SK-N-SH (cell line): ENCODE measurements at regions not wholly inside any gene's neighbourhood (a gene's known extent, or its start where the extent isn't known, plus 50 kb on each side); places are given as distances from the start of the nearest gene placed in this dataset.
A peak's percentile ranks its signal among the peaks of the same experiment; 100 is the strongest.

Experiments used
- CTCF ChIA-PET: fragments of 300-600, 350-600 bp; formaldehyde crosslinking; extraction: SDS; loops from one replicate; lab custom pipeline; 2021; lab: Yijun Ruan, JAX
- POLR2A ChIA-PET: fragments of 350-600 bp; sonication (Branson Sonifier 250); formaldehyde crosslinking; extraction: SDS; loops from one replicate; lab custom pipeline; 2020; ENCODE audit warnings: antibody characterized with exemption, inconsistent platforms; lab: Yijun Ruan, JAX
- DNase-seq: peaks from one replicate; pipeline ENCODE4 v3.0.0; 2012
- H2AFZ ChIP-seq: fragments of 200-600 bp; sonication (generic); 2 replicates; pipeline ENCODE4 v1.8.1; 2016; ENCODE audit warnings: antibody characterized with exemption, mild to moderate bottlenecking, low read depth
- H3F3A ChIP-seq: fragments of 200-600 bp; sonication (generic); replicated peaks from 2 replicates; pipeline ENCODE3; 2016; ENCODE audit warnings: antibody characterized with exemption, mild to moderate bottlenecking; ENCODE audit not compliant: insufficient read depth
- H3K27ac ChIP-seq, 2 experiments: fragments of 200-500 bp in 1 of 2; fragments of 200-600 bp in 1 of 2; sonication (Bioruptor generic) in 1 of 2; sonication (generic), shearing (Covaris generic) in 1 of 2; 2 replicates each; pipeline versions ENCODE4 v1.5.1 to v1.6.1; 2014 to 2016; ENCODE audit warnings: low read depth in 2 of 2, inconsistent platforms in 1 of 2, low read length in 1 of 2, mild to moderate bottlenecking in 1 of 2, mixed read lengths in 1 of 2
- H3K27me3 ChIP-seq: fragments of 200-600 bp; sonication (generic), shearing (Covaris generic); 2 replicates; pipeline ENCODE4 v1.6.1; 2016; ENCODE audit warnings: mixed run types; ENCODE audit not compliant: insufficient read depth
- H3K36me3 ChIP-seq, 2 experiments: fragments of 200-500 bp in 1 of 2; fragments of 200-600 bp in 1 of 2; sonication (Bioruptor generic) in 1 of 2; sonication (generic) in 1 of 2; replicated peaks in 1 of 2; 2 replicates each; pipeline versions ENCODE3 to v1.5.1; 2014 to 2016; ENCODE audit warnings: low read length in 1 of 2, mild to moderate bottlenecking in 1 of 2; ENCODE audit not compliant: insufficient read depth in 2 of 2, control insufficient read depth in 1 of 2
- H3K4me1 ChIP-seq, 2 experiments: fragments of 200-500 bp in 1 of 2; fragments of 200-600 bp in 1 of 2; sonication (Bioruptor generic) in 1 of 2; sonication (generic), shearing (Covaris generic) in 1 of 2; 2 replicates each; pipeline versions ENCODE4 v1.5.1 to v1.6.1; 2014 to 2016; ENCODE audit warnings: low read depth in 1 of 2, low read length in 1 of 2, mixed run types in 1 of 2; ENCODE audit not compliant: insufficient read depth in 2 of 2, control insufficient read depth in 1 of 2
- H3K4me2 ChIP-seq: fragments of 200-600 bp; sonication (generic), shearing (Covaris generic); 2 replicates; pipeline ENCODE4 v1.6.1; 2017; ENCODE audit warnings: mixed run types
- H3K4me3 ChIP-seq, 2 experiments: fragments of 200-500 bp in 1 of 2; fragments of 200-600 bp in 1 of 2; sonication (Bioruptor generic) in 1 of 2; sonication (generic), shearing (Covaris generic) in 1 of 2; 2 replicates each; pipeline versions ENCODE4 v1.5.1 to v1.8.1; 2014 to 2016; ENCODE audit warnings: low read depth in 2 of 2, inconsistent platforms in 1 of 2, low read length in 1 of 2, mild to moderate bottlenecking in 1 of 2, mixed read lengths in 1 of 2, moderate library complexity in 1 of 2
- H3K79me2 ChIP-seq: fragments of 200-600 bp; sonication (generic); 2 replicates; pipeline ENCODE4 v1.8.1; 2017; ENCODE audit warnings: mild to moderate bottlenecking; ENCODE audit not compliant: insufficient read depth
- H3K9ac ChIP-seq: fragments of 200-600 bp; sonication (generic); 2 replicates; pipeline ENCODE4 v1.6.1; 2017; ENCODE audit warnings: mixed run types
- H3K9me2 ChIP-seq: fragments of 200-600 bp; sonication (generic); 2 replicates; pipeline ENCODE4 v1.6.1; 2017; ENCODE audit warnings: mixed run types
- H3K9me3 ChIP-seq: fragments of 200-600 bp; sonication (generic); 2 replicates; pipeline ENCODE4 v1.6.1; 2017; ENCODE audit warnings: mixed run types, mild to moderate bottlenecking, moderate library complexity
- H4K20me1 ChIP-seq: fragments of 200-600 bp; sonication (generic); 2 replicates; pipeline ENCODE4 v1.6.1; 2017; ENCODE audit warnings: mild to moderate bottlenecking, mixed run types; ENCODE audit not compliant: insufficient read depth
- EZH2phosphoT487 ChIP-seq: fragments of 200-600 bp; sonication (generic); IDR thresholded peaks from 2 replicates; pipeline ENCODE4 v1.6.1; 2017; ENCODE audit warnings: low read depth, mixed run types, mild to moderate bottlenecking, antibody characterized with exemption, moderate library complexity, borderline replicate concordance
- GATA2 ChIP-seq: sonication (generic); formaldehyde crosslinking; IDR thresholded peaks from 2 replicates; pipeline ENCODE4 v1.5.0; 2020; ENCODE audit warnings: mild to moderate bottlenecking, missing genetic modification reagents
- MAX ChIP-seq: IDR thresholded peaks from 2 replicates; pipeline ENCODE4 v1.4.0; 2012; ENCODE audit warnings: low read depth
- POLR2AphosphoS5 ChIP-seq: IDR thresholded peaks from 2 replicates; pipeline ENCODE4 v1.6.1; 2012; ENCODE audit warnings: low read depth, low read length
- RFX5 ChIP-seq: IDR thresholded peaks from 2 replicates; pipeline ENCODE4 v1.6.1; 2012; ENCODE audit warnings: mild to moderate bottlenecking, improper control_type of control experiment, low read length
- SMC3 ChIP-seq: IDR thresholded peaks from 2 replicates; pipeline ENCODE4 v1.6.1; 2012; ENCODE audit warnings: low read depth, low read length, improper control_type of control experiment
- USF1 ChIP-seq: IDR thresholded peaks from 2 replicates; pipeline ENCODE4 v1.4.0; 2012; ENCODE audit warnings: low read depth, borderline replicate concordance
- WGBS: methylation state at CpG from one replicate; pipeline ENCODE4 v1.1.6; 2017; ENCODE audit warnings: low lambda C conversion rate; 5-methylcytosine and 5-hydroxymethylcytosine counted together
- TF ChIP-seq, protein P1 (sequence below): fragments of 200-600 bp; sonication (generic); IDR thresholded peaks from 2 replicates; pipeline ENCODE4 v1.6.1; 2017; ENCODE audit warnings: antibody characterized with exemption, mild to moderate bottlenecking, moderate library complexity

GRCh38 chr12:67441736-67442346, 172.7 kb downstream of the CAND1 start (continued):
- TF ChIP-seq POLR2AphosphoS5, result no peak
- TF ChIP-seq, protein P1, sequence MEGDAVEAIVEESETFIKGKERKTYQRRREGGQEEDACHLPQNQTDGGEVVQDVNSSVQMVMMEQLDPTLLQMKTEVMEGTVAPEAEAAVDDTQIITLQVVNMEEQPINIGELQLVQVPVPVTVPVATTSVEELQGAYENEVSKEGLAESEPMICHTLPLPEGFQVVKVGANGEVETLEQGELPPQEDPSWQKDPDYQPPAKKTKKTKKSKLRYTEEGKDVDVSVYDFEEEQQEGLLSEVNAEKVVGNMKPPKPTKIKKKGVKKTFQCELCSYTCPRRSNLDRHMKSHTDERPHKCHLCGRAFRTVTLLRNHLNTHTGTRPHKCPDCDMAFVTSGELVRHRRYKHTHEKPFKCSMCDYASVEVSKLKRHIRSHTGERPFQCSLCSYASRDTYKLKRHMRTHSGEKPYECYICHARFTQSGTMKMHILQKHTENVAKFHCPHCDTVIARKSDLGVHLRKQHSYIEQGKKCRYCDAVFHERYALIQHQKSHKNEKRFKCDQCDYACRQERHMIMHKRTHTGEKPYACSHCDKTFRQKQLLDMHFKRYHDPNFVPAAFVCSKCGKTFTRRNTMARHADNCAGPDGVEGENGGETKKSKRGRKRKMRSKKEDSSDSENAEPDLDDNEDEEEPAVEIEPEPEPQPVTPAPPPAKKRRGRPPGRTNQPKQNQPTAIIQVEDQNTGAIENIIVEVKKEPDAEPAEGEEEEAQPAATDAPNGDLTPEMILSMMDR, result peak; percentile 90
- TF ChIP-seq GATA2 (CRISPR knock-in tag), result no peak
- TF ChIP-seq EZH2phosphoT487, result no peak
- TF ChIP-seq MAX, result peak; percentile 41; the same call in 1 of the 2 replicates
- no peak for TF ChIP-seq USF1
- TF ChIP-seq, all 33 proteins: peak for 6

DNA sequence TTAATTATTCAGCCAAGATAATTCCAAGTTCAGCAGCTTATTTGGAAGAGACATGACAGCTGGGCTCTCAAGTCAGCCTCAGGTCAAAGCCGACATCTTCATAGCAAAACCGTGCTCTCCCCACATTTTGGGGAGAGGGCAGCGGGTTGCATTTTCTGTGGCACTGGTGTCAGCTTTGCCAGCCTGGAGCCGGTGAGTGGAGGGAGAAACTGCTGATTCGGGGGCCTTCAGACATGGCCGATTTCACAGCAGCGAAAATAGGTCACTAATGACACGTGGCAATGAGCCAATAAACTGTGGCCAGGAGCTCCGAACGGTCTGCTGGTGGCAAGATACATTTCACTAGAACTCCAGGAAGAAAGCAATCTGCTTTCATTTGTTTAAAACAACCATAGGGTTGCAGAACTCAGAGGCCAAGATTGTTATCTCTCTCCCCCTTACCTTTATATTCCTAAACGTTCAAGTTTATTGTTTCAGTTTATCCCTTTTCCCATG, 173.2 kb downstream of the CAND1 start:
- H3K27ac ChIP-seq, result no peak overlapping the region
- peak overlapping the region; percentile 20; the same call in 1 of the 2 replicates for H3K4me2 ChIP-seq
- H3K27me3 ChIP-seq, result no peaks in the 10 kb centered on the region
- ChIA-PET CTCF (interaction anchor here (0.9 to 2.0 kb wide), 14 partner anchors 9 to 507 kb away, joined by 3 to 14 read pairs (median 4); no protein-coding TSS in a partner anchor), POLR2A (no interaction called here)
- no peaks in the 10 kb centered on the region for H3K9me2 ChIP-seq
- H3K79me2 ChIP-seq, result no peaks in the 10 kb centered on the region
- DNase-seq, result peak; percentile 49
- no peaks in the 10 kb centered on the region for H3K9me3 ChIP-seq
- TF ChIP-seq SMC3 (0 out of 2 replicates have a peak, but pooled peaks have one; percentile 3), RFX5 (no peak; the same call in 1 of the 2 replicates), GATA2 (CRISPR knock-in tag) (peak; percentile 54)
- H3K4me3 ChIP-seq, result no peak overlapping the region
- peaks cover 6 to 8% of the 10 kb centered on the region in 2 experiments; a peak in 3 of 4 replicates for H3K4me1 ChIP-seq
- no peak overlapping the region for H2AFZ ChIP-seq
- H3K9ac ChIP-seq, result no peak overlapping the region
- H4K20me1 ChIP-seq, result no peaks in the 10 kb centered on the region
- no peaks in the 10 kb centered on the region for H3F3A ChIP-seq
- 35% methylated on average over 11 of the region's 11 CpGs for WGBS
- H3K36me3 ChIP-seq, result no peaks in the 10 kb centered on the region

- peaks cover 6 to 8% of the 10 kb centered on the region in 2 experiments; a peak in 3 of 4 replicates for H3K4me1 ChIP-seq
- no peak overlapping the region for H3K27ac ChIP-seq
- H3K4me3 ChIP-seq, result no peak overlapping the region
- ChIA-PET POLR2A (no interaction called here), CTCF (interaction anchor here (0.9 to 2.0 kb wide), 11 partner anchors 8 to 285 kb away, joined by 3 to 8 read pairs (median 5); no protein-coding TSS in a partner anchor)
- H4K20me1 ChIP-seq, result no peaks in the 10 kb centered on the region
- no peaks in the 10 kb centered on the region for H3F3A ChIP-seq
- TF ChIP-seq GATA2 (CRISPR knock-in tag), result peak; percentile 3; the same call in 1 of the 2 replicates
- no peak for TF ChIP-seq USF1
- H3K9me3 ChIP-seq, result no peaks in the 10 kb centered on the region
- no peak overlapping the region for H3K9ac ChIP-seq
- H3K4me2 ChIP-seq, result 0 out of 2 replicates have a peak overlapping the region, but pooled peaks have one; percentile 20
- H3K27me3 ChIP-seq, result no peaks in the 10 kb centered on the region
- no peaks in the 10 kb centered on the region for H3K79me2 ChIP-seq
- H3K9me2 ChIP-seq, result no peaks in the 10 kb centered on the region
- DNase-seq, result no peak
- WGBS, result 86% methylated on average over 8 of the region's 8 CpGs
- H3K36me3 ChIP-seq, result no peaks in the 10 kb centered on the region
- H2AFZ ChIP-seq, result no peak overlapping the region
Observed at GRCh38 chr12:67442896-67443295, 173.7 kb downstream of the CAND1 start.
